ENCODE measurements at regions not wholly inside any gene's neighbourhood (a gene's known extent, or its start where the extent isn't known, plus 50 kb on each side); places are given as distances from the start of the nearest gene placed in this dataset.
"Not testable (repeated sequence)": the region's sequence is repeated elsewhere in the genome, so short reads cannot be mapped to it uniquely, and the experiment has no call there.

DNA sequence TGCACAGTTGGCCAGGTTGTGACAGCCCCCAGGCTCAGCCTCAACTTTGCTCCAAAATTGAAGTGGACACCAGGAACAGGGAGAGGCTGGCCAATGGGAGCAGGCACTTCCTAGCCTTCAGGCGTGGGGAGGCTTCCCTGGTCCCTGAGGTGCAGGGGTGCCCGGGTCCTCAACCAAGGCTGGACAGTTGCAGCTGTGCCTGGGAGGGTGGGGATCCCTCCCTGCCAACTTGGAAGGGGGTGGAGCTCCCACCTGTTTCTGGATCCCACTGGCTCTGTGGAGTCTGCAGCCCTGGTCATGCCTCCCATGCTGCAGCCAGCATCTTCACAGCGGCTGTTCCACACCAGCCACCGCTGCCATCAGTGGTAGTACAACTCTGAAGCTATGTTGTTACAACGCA is 502.8 kb upstream of the SLITRK5 start:
- Histone ChIP-seq H3K79me2 (ENCODE audit: low read depth) (no peaks in the 10 kb centered on the region), H3K36me3 (no peaks in the 10 kb centered on the region), H3K9ac (no peak overlapping the region), H3K4me2 (no peak overlapping the region), H3K4me1 (peaks cover 11% of the 10 kb centered on the region), H3K27me3 (no peaks in the 10 kb centered on the region), H3F3A (ENCODE audit: low read depth) (no peaks in the 10 kb centered on the region), H2AFZ (replicated peaks) (peak overlapping the region; percentile 2), H3K9me3 (ENCODE audit: low read depth) (no peaks in the 10 kb centered on the region), H3K27ac (no peak overlapping the region), H3K4me3 (no peak overlapping the region), H4K20me1 (ENCODE audit: low read depth) (no peaks in the 10 kb centered on the region)
- Mint-ChIP-seq H3K4me3 (no peak overlapping the region), H3K4me1 (peaks cover 7% of the 10 kb centered on the region), H3K9me3 (peaks cover 4% of the 10 kb centered on the region), H3K36me3 (no peaks in the 10 kb centered on the region), H3K27ac (no peak overlapping the region), H3K27me3 (ENCODE audit: insufficient read depth, low read depth) (no peaks in the 10 kb centered on the region)
- TF ChIP-seq EZH2phosphoT487 (IDR thresholded peaks at IDR 0.05) (no peak), EZH2 (IDR thresholded peaks at IDR 0.05) (no peak)
- TF ChIP-seq, protein P1, sequence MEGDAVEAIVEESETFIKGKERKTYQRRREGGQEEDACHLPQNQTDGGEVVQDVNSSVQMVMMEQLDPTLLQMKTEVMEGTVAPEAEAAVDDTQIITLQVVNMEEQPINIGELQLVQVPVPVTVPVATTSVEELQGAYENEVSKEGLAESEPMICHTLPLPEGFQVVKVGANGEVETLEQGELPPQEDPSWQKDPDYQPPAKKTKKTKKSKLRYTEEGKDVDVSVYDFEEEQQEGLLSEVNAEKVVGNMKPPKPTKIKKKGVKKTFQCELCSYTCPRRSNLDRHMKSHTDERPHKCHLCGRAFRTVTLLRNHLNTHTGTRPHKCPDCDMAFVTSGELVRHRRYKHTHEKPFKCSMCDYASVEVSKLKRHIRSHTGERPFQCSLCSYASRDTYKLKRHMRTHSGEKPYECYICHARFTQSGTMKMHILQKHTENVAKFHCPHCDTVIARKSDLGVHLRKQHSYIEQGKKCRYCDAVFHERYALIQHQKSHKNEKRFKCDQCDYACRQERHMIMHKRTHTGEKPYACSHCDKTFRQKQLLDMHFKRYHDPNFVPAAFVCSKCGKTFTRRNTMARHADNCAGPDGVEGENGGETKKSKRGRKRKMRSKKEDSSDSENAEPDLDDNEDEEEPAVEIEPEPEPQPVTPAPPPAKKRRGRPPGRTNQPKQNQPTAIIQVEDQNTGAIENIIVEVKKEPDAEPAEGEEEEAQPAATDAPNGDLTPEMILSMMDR (IDR thresholded peaks at IDR 0.05) = no peak
- DNase-seq (ENCODE audit: low spot score) = no peak

DNA sequence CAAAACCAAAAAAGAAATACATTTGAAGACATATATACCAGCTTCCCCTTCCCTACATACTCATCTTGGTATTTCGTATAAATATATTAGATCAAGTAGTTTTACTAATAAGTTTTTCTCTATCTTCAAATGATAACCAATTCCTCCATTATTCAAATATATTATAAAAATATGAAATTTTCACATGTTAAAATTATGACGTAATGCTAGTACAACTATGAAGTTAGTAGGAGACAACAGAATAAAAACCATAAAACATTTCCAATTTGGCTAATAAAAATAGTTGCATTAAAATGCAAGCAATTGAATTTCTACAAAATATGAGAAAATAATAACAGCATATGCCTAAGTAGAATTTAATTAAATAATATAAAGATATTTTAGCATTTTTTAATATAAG is 501.8 kb upstream of the SLITRK5 start:
- Histone ChIP-seq H4K20me1 (ENCODE audit: low read depth) (no peaks in the 10 kb centered on the region), H3K4me3 (no peak overlapping the region), H3K9ac (no peak overlapping the region), H3K4me1 (peaks cover 11% of the 10 kb centered on the region), H3K79me2 (ENCODE audit: low read depth) (no peaks in the 10 kb centered on the region), H3K27ac (no peak overlapping the region), H3K9me3 (ENCODE audit: low read depth) (no peaks in the 10 kb centered on the region), H2AFZ (replicated peaks) (no peak overlapping the region), H3K27me3 (no peaks in the 10 kb centered on the region), H3F3A (ENCODE audit: low read depth) (no peaks in the 10 kb centered on the region), H3K36me3 (no peaks in the 10 kb centered on the region), H3K4me2 (no peak overlapping the region)
- Mint-ChIP-seq H3K9me3 (peaks cover 4% of the 10 kb centered on the region), H3K4me3 (no peak overlapping the region), H3K27me3 (ENCODE audit: insufficient read depth, low read depth) (no peaks in the 10 kb centered on the region), H3K36me3 (no peaks in the 10 kb centered on the region), H3K4me1 (peaks cover 7% of the 10 kb centered on the region), H3K27ac (no peak overlapping the region)
- TF ChIP-seq EZH2phosphoT487 (IDR thresholded peaks at IDR 0.05) (no peak), EZH2 (IDR thresholded peaks at IDR 0.05) (no peak)
- TF ChIP-seq, protein P1 (IDR thresholded peaks at IDR 0.05) = no peak
- no peak for DNase-seq (ENCODE audit: low spot score)

DNA sequence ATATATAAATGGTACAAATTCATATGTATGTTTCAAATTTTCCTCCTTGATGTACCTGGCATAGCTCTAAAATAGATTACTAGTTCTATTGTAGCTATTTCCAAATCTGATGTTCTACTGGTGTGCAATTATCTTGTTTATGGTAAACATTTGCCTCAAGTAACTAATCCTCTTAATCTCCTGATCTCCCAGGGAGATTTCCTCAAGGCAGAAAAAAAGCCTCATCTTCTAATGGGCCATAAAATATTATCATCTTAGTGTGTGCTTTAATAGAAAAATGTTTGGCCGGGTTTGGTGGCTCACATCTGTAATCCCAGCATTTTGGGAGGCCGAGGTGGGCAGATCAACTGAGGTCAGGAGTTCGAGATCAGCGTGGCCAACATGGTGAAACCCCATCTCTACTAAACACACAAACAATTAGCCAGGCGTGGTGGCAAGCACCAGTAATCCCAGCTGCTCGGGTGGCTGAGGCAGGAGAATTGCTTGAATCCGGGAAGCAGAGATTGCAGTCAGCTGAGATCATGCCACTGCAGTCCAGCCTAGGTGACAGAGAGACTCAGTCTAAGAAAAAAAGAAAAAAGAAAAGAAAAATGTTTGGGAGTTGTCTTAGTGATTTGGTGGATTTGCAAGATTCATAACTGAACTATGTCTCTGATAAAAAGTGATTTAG is 498.9 kb upstream of the SLITRK5 start:
- peaks cover 11% of the 10 kb centered on the region for H3K4me1 ChIP-seq
- TF ChIP-seq EZH2 (IDR thresholded peaks at IDR 0.05) (no peak), EZH2phosphoT487 (IDR thresholded peaks at IDR 0.05) (no peak)
- TF ChIP-seq, protein P1 (IDR thresholded peaks at IDR 0.05) = no peak
- Mint-ChIP-seq H3K4me3 (no peak overlapping the region), H3K27ac (no peak overlapping the region), H3K9me3 (peaks cover 7% of the 10 kb centered on the region), H3K4me1 (peaks cover 7% of the 10 kb centered on the region), H3K36me3 (no peaks in the 10 kb centered on the region), H3K27me3 (ENCODE audit: insufficient read depth, low read depth) (no peaks in the 10 kb centered on the region)
- no peak overlapping the region for H3K9ac ChIP-seq
- H3K27me3 ChIP-seq = no peaks in the 10 kb centered on the region
- H3K79me2 ChIP-seq (ENCODE audit: low read depth) = no peaks in the 10 kb centered on the region
- H3K36me3 ChIP-seq = no peaks in the 10 kb centered on the region
- no peak overlapping the region for H2AFZ ChIP-seq (replicated peaks)
- no peak overlapping the region for H3K27ac ChIP-seq
- no peaks in the 10 kb centered on the region for H3F3A ChIP-seq (ENCODE audit: low read depth)
- H3K9me3 ChIP-seq (ENCODE audit: low read depth) = no peaks in the 10 kb centered on the region
- DNase-seq (ENCODE audit: low spot score) = peak; percentile 24
- H3K4me3 ChIP-seq = no peak overlapping the region
- no peaks in the 10 kb centered on the region for H4K20me1 ChIP-seq (ENCODE audit: low read depth)
- H3K4me2 ChIP-seq = no peak overlapping the region

DNA sequence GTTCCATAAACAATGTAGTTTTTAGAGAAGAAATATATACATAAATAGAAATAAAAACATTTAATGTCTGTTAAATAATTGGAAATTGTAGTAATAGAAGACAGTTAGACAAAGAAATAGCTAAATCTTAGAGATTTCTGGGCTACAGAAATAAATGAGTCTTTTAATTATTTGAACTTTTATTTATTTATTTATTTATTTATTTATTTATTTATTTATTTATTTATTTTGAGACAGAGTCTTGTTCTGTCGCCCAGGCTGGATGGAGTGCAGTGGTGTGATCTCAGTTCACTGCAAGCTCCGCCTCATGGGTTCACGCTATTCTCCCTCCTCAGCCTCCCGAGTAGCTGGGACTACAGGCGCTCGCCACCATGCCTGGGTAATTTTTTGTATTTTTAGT is 486.0 kb upstream of the SLITRK5 start:
- Histone ChIP-seq H3K27me3 (peaks cover 24% of the 10 kb centered on the region), H3K4me1 (peaks cover 15% of the 10 kb centered on the region)
- H2AFZ ChIP-seq (replicated peaks); H4K20me1 ChIP-seq (ENCODE audit: low read depth); H3K36me3 Mint-ChIP-seq; DNase-seq (ENCODE audit: low spot score); H3K79me2 ChIP-seq (ENCODE audit: low read depth); H3K4me3 Mint-ChIP-seq; H3K36me3 ChIP-seq; H3K4me3 ChIP-seq; H3K9ac ChIP-seq; H3K4me2 ChIP-seq; H3K27ac Mint-ChIP-seq; H3K9me3 ChIP-seq (ENCODE audit: low read depth); H3K27ac ChIP-seq; H3K4me1 Mint-ChIP-seq; H3F3A ChIP-seq (ENCODE audit: low read depth); H3K27me3 Mint-ChIP-seq (ENCODE audit: insufficient read depth, low read depth): not testable (repeated sequence)
- peaks cover 12% of the 10 kb centered on the region for H3K9me3 Mint-ChIP-seq

All from neural progenitor cell (in vitro differentiated cells).